ENCODE measurements at regions not wholly inside any gene's neighbourhood (a gene's known extent, or its start where the extent isn't known, plus 50 kb on each side); places are given as distances from the start of the nearest gene placed in this dataset.

DNA sequence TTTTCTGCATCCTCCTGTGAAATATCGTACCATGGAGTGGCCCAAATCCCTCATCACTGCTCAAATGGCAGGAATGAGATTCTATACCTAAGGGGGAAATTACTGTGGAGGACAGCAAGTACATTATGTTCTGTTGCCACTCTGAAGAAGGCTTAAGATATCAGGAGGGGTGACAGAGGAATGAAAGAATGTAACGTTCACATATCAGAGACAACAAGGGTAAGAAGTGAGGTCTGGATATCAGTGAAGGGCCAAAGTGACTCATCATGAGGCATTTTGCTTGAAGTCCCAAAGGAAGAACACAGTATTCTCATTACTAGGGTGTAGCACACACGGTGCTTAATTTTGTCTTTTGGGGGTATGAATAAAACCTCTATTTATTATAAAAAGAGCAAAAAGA is 71.5 kb upstream of the SLC13A1 start:
- TF ChIP-seq, protein P1, sequence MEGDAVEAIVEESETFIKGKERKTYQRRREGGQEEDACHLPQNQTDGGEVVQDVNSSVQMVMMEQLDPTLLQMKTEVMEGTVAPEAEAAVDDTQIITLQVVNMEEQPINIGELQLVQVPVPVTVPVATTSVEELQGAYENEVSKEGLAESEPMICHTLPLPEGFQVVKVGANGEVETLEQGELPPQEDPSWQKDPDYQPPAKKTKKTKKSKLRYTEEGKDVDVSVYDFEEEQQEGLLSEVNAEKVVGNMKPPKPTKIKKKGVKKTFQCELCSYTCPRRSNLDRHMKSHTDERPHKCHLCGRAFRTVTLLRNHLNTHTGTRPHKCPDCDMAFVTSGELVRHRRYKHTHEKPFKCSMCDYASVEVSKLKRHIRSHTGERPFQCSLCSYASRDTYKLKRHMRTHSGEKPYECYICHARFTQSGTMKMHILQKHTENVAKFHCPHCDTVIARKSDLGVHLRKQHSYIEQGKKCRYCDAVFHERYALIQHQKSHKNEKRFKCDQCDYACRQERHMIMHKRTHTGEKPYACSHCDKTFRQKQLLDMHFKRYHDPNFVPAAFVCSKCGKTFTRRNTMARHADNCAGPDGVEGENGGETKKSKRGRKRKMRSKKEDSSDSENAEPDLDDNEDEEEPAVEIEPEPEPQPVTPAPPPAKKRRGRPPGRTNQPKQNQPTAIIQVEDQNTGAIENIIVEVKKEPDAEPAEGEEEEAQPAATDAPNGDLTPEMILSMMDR (conservative IDR thresholded peaks at IDR 0.05 in 1 of 2, IDR thresholded peaks at IDR 0.05 in 1 of 2; ENCODE audit: low read depth in 1 of 2, low read length in 2 of 2), result no peak
- TF ChIP-seq EZH2 (IDR thresholded peaks at IDR 0.05; ENCODE audit: low read length, missing control alignments), result no peak

Data from fibroblast of lung (primary cell).